Adipocyte (in vitro differentiated cells): ENCODE measurements at regions not wholly inside any gene's neighbourhood (a gene's known extent, or its start where the extent isn't known, plus 50 kb on each side); places are given as distances from the start of the nearest gene placed in this dataset.

Source experiments
- DNase-seq: peaks from one replicate; pipeline ENCODE4 v3.0.0-alpha.2; 2015; ENCODE audit warnings: low read depth
- H3K27me3 ChIP-seq: replicated peaks from 2 replicates; pipeline ENCODE4 v1.7.0; 2013; ENCODE audit warnings: mild to moderate bottlenecking, low read length, moderate library complexity; ENCODE audit not compliant: control insufficient read depth, insufficient read depth
- H3K36me3 ChIP-seq: 2 replicates; pipeline ENCODE4 v1.7.0; 2013; ENCODE audit warnings: low read length, mild to moderate bottlenecking, moderate library complexity; ENCODE audit not compliant: control insufficient read depth, insufficient read depth, severe bottlenecking
- H3K4me1 ChIP-seq: 2 replicates; pipeline ENCODE4 v1.7.0; 2013; ENCODE audit warnings: mild to moderate bottlenecking, low read length, moderate library complexity; ENCODE audit not compliant: control insufficient read depth, insufficient read depth
- H3K4me3 ChIP-seq: 2 replicates; pipeline ENCODE4 v1.7.0; 2013; ENCODE audit warnings: mild to moderate bottlenecking, low read length, moderate library complexity
- H3K9ac ChIP-seq: 2 replicates; pipeline ENCODE4 v1.7.0; 2013; ENCODE audit warnings: mild to moderate bottlenecking, low read length, moderate library complexity
- H3K9me3 ChIP-seq: 2 replicates; pipeline ENCODE4 v1.7.0; 2013; ENCODE audit warnings: mild to moderate bottlenecking, low read length, moderate library complexity; ENCODE audit not compliant: control insufficient read depth

GRCh38 chr9:118891213-118891612, 478.0 kb downstream of the BRINP1 start:
- Histone ChIP-seq H3K9me3 (no peaks in the 10 kb centered on the region), H3K4me3 (no peak overlapping the region), H3K9ac (no peak overlapping the region), H3K27me3 (no peaks in the 10 kb centered on the region), H3K4me1 (no peaks in the 10 kb centered on the region), H3K36me3 (no peaks in the 10 kb centered on the region)
- DNase-seq: no peak

- Histone ChIP-seq H3K9me3 (no peaks in the 10 kb centered on the region), H3K9ac (no peak overlapping the region), H3K36me3 (no peaks in the 10 kb centered on the region), H3K4me3 (no peak overlapping the region), H3K4me1 (no peaks in the 10 kb centered on the region), H3K27me3 (no peaks in the 10 kb centered on the region)
- DNase-seq: no peak
Observed at GRCh38 chr9:118896324-118897000, 472.8 kb downstream of the BRINP1 start.

- no peak for DNase-seq
- Histone ChIP-seq H3K9ac (no peak overlapping the region), H3K9me3 (no peaks in the 10 kb centered on the region), H3K4me1 (no peaks in the 10 kb centered on the region), H3K27me3 (no peaks in the 10 kb centered on the region), H3K4me3 (no peak overlapping the region), H3K36me3 (no peaks in the 10 kb centered on the region)
Observed at GRCh38 chr9:118918180-118918579, 451.1 kb downstream of the BRINP1 start.

- Histone ChIP-seq H3K36me3 (no peaks in the 10 kb centered on the region), H3K27me3 (no peaks in the 10 kb centered on the region), H3K9ac (no peak overlapping the region), H3K4me3 (no peak overlapping the region), H3K4me1 (peaks cover 7% of the 10 kb centered on the region), H3K9me3 (no peaks in the 10 kb centered on the region)
- no peak for DNase-seq
Observed at GRCh38 chr9:118928722-118929121, 440.5 kb downstream of the BRINP1 start.

- Histone ChIP-seq H3K4me3 (no peak overlapping the region), H3K9ac (no peak overlapping the region), H3K27me3 (no peaks in the 10 kb centered on the region), H3K9me3 (no peaks in the 10 kb centered on the region), H3K36me3 (no peaks in the 10 kb centered on the region), H3K4me1 (peaks cover 7% of the 10 kb centered on the region)
- DNase-seq: peak; percentile 57
Observed at GRCh38 chr9:118929287-118929686, 439.9 kb downstream of the BRINP1 start.

- Histone ChIP-seq H3K9ac (no peak overlapping the region), H3K9me3 (no peaks in the 10 kb centered on the region), H3K36me3 (no peaks in the 10 kb centered on the region), H3K27me3 (no peaks in the 10 kb centered on the region), H3K4me3 (no peak overlapping the region), H3K4me1 (peaks cover 7% of the 10 kb centered on the region)
- DNase-seq: no peak
Observed at GRCh38 chr9:118931941-118932340, 437.3 kb downstream of the BRINP1 start.

GRCh38 chr9:118938581-118938980, 430.7 kb downstream of the BRINP1 start:
- Histone ChIP-seq H3K4me1 (no peaks in the 10 kb centered on the region), H3K9ac (no peak overlapping the region), H3K9me3 (peaks cover 3% of the 10 kb centered on the region), H3K27me3 (no peaks in the 10 kb centered on the region), H3K36me3 (no peaks in the 10 kb centered on the region), H3K4me3 (no peak overlapping the region)
- no peak for DNase-seq

- no peaks in the 10 kb centered on the region for H3K27me3 ChIP-seq
- DNase-seq: no peak
- H3K9me3 ChIP-seq: peaks cover 3% of the 10 kb centered on the region
- no peak overlapping the region for H3K4me3 ChIP-seq
- H3K9ac ChIP-seq: no peak overlapping the region
- no peaks in the 10 kb centered on the region for H3K4me1 ChIP-seq
- H3K36me3 ChIP-seq: no peaks in the 10 kb centered on the region
Observed at GRCh38 chr9:118940473-118940872, 428.8 kb downstream of the BRINP1 start.

- H3K4me3 ChIP-seq: no peak overlapping the region
- H3K27me3 ChIP-seq: no peaks in the 10 kb centered on the region
- no peaks in the 10 kb centered on the region for H3K9me3 ChIP-seq
- no peaks in the 10 kb centered on the region for H3K4me1 ChIP-seq
- H3K9ac ChIP-seq: no peak overlapping the region
- no peaks in the 10 kb centered on the region for H3K36me3 ChIP-seq
- no peak for DNase-seq
Observed at GRCh38 chr9:118946669-118947068, 422.6 kb downstream of the BRINP1 start.

- DNase-seq: no peak
- no peaks in the 10 kb centered on the region for H3K27me3 ChIP-seq
Observed at GRCh38 chr9:118954857-118955256, 414.4 kb downstream of the BRINP1 start.

GRCh38 chr9:118957585-118957984, 411.6 kb downstream of the BRINP1 start:
- Histone ChIP-seq H3K9me3 (no peaks in the 10 kb centered on the region), H3K4me3 (no peak overlapping the region), H3K36me3 (no peaks in the 10 kb centered on the region), H3K4me1 (peaks cover 7% of the 10 kb centered on the region), H3K9ac (no peak overlapping the region), H3K27me3 (no peaks in the 10 kb centered on the region)
- peak; percentile 8 for DNase-seq

More at GRCh38 chr9:118954857-118955256, 414.4 kb downstream of the BRINP1 start:
- Histone ChIP-seq H3K36me3 (no peaks in the 10 kb centered on the region), H3K9ac (no peak overlapping the region), H3K9me3 (no peaks in the 10 kb centered on the region), H3K4me3 (no peak overlapping the region), H3K4me1 (no peaks in the 10 kb centered on the region)

- no peak for DNase-seq
- Histone ChIP-seq H3K9me3 (no peaks in the 10 kb centered on the region), H3K4me3 (no peak overlapping the region), H3K36me3 (no peaks in the 10 kb centered on the region), H3K27me3 (no peaks in the 10 kb centered on the region), H3K9ac (no peak overlapping the region), H3K4me1 (peaks cover 10% of the 10 kb centered on the region)
Observed at GRCh38 chr9:118959366-118959765, 409.9 kb downstream of the BRINP1 start.
